GM19372 (cell line): ENCODE measurements at regions not wholly inside any gene's neighbourhood (a gene's known extent, or its start where the extent isn't known, plus 50 kb on each side); places are given as distances from the start of the nearest gene placed in this dataset.
"Not testable (repeated sequence)": the region's sequence is repeated elsewhere in the genome, so short reads cannot be mapped to it uniquely, and the experiment has no call there.

Source experiments
- ATAC-seq: cut with Tn5 transposase; IDR thresholded peaks from one replicate; pipeline ENCODE4 v1.9.1; 2021; ENCODE audit warnings: mild to moderate bottlenecking, low read depth, moderate library complexity; ENCODE audit not compliant: unreplicated experiment

DNA sequence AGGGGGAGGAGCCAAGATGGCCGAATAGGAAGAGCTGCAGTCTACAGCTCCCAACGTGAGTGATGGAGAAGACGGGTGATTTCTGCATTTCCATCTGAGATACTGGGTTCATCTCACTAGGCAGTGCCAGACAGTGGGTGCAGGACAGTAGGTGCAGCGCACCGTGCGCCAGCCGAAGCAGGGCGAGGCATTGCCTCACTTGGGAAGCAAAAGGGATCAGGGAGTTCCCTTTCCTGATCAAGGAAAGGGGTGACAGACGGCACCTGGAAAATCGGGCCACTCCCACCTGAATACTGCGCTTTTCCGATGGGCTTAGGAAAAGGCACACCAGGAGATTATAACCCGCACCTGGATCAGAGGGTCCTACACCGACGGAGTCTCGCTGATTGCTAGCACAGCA lies 121.1 kb upstream of the SESTD1 start:
- ATAC-seq: not testable (repeated sequence)

DNA sequence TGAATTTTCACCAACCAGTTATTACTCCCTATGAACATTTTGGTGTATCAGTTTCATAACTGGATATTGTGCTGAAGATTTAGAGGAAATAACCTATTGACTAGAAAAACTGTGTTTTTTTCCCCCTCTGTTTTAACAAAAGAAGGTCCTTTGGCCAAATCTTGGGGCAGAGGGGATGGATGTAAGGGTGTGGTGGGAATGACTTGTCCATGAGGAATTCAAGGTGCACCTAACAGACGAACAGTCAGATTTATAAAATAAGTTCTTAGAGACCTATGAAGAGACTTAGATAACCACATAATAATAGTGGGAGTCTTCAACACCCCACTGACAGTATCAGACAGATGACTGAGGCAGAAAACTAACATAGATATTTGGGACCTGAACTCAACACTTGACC lies 119.3 kb upstream of the SESTD1 start:
- ATAC-seq: no peak

DNA sequence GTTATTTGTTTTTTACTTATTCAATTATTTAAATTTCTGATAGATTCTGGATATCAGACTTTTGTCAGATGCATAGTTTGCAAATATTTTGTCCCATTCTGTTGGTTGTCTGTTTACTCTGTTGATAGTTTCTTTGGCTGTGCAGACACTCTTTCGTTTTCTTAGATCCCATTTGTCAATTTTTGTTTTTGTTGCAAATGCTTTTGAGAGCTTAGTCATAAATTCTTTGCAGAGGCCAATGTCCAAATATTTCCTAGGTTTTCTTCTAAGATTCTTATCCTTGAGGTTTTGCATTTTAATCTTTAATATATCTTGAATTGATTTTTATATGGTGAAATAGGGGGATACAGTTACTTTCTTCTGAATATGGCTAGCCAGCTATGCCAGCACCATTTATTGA lies 112.7 kb upstream of the SESTD1 start:
- ATAC-seq: no peak

DNA sequence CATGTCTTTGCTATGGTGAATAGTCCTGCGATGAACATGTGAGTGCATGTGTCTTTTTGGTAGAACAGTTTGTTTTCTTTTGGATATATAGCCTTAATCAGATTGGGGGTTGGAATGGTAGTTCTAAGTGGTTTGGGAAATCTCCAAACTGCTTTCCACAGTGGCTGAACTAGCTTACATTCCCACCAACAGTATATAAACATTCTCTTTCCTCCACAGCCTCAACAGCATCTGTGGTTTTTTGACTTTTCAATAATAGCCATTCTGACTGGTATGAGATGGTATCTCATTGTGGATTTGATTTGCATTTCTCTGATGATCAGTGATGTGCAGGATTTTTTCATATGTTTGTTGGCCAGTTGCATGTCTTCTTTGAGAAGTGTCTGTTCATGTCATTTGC lies 112.2 kb upstream of the SESTD1 start:
- no peak for ATAC-seq

DNA sequence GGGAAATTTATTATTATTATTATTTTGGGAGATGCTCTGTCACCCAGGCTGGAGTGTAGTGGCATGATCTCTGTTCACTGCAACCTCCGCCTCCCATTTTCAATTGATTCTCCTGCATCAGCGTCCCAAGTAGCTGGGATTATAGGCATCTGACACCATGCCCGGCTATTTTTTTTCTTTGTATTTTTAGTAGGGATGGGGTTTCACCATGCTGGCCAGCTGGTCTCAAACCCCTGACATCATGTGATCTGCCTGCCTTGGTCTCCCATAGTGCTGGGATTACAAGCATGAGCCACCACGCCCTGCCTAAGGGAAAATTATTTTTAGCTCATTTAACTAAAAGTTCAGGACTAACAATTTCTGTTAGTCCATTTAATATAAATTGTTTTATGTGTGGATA lies 109.2 kb upstream of the SESTD1 start:
- no peak for ATAC-seq

DNA sequence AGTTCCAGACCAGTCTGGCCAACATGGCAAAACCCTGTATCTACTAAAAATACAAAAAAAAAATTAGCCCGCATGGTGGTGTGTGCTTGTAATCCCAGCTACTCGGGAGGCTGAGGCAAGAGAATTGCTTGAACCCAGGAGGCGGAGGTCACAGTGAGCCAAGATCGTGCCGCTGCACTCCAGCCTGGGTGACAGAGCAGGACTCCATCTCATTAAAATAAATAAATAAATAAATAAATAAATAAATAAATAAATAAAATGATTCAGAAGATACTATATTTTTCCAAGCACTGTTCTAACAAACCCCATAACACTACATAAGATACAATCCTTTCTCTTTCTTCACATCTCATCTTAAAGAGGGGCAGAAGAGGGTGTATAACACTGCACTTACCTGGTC lies 100.9 kb upstream of the SESTD1 start:
- not testable (repeated sequence) for ATAC-seq

DNA sequence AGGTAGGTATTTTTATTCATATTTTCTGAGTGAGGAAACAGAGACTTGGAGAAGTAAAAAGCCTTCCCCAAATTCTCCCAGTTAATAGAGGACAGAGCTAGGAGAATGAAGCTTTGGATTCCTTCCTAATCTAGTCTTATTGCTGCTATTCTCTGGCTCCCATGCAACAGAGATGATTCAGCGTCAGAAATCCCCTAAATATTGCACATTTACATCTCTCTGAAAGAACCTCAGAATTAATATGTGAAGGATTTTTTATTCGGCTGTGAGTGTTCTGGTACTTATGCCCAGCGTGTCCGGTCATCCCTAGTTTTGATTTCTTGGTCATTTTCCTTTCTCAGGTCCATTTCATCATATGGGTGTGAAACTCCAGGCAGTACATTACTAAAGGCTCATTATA lies 91.2 kb upstream of the SESTD1 start:
- ATAC-seq: no peak

DNA sequence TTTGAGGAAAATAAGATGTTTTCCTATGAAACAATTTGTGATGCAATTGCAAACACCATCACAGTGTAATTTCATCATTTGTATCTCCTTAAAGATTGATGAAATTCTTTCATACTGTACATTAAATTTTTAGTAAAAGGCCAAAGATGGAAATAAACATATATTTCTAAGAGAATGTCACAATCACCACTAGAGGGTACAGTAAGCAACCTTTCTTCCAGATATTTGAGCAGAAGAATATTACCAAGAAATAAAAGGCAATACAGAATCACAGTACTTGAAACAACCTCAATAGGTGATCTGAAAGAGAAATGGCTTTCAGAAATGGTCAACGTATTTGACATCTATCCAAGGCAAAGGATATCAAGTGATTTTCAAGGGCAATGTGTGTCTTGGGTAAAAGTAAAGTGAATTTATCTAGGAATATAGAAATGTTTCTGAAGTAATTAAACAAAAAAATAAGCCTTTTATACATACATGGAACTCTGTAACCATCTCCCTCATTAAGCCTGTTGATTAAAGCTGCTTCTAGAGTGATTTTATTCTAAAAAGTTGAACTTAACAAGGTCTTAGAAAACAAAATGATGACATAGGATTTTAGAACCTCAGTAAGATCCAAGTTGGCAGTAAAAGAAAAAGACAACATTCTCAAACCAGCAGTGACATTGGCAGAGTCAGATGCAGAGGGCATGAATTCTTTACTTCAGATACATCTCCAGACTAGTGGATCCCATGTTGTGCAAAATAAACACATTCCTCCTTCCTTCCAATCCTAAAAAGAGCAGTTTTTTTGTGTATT lies 90.3 kb upstream of the SESTD1 start:
- no peak for ATAC-seq

DNA sequence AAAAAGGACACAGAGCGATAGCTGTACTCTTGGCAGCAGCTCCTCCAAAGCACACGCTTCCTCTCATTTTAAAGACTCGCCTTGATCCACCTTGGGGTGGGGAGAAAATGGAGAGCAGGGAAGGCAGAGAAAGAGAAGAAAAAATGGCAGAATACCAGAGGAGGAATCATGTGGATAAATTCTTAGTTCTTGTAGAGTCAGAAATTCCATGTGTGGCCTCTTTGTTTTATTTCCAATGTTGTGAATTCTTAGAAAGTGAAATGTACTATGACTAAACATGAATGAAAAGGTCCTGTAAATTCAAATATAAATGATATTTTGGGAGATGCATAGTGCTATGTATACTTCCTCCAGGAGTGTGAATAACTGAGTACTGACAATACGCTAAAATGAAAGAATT lies 89.7 kb upstream of the SESTD1 start:
- no peak for ATAC-seq

DNA sequence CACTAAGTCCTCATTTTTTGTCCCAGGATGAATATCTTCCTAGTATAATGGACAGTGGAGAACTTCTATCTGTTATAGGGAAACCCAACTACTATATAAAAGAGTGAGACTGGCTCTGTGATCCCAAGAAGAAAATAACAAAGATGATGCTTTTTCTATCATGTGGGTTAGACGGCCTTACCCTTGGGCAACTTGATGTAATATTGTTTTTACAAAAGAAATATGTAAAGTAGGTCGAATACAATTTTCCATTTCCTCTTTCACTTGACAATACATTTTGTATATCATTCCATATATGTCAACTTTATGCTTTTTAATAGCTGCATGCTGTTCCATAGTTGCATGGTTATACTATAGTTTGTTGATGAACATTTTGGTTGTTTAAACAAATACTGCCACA lies 87.5 kb upstream of the SESTD1 start:
- no peak for ATAC-seq

DNA sequence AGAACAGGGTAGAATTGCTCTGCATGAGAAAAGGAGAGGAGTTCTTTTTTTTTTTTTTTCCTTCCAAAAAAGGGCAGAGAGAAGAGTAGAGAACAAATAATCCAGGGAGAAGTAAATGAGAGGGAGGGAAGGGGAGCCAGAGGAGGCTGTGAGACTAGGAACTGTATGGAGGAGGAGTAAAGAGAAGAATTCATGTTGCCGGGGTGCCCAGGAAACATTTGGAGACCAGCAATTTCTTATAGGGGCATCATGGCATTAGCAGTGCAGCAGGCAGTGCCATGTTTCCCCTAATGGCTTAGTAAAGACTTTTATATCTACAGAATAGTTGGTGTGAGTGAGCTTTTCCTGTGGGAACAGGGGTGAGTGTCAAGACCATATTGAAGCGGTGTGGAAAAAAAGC lies 86.4 kb upstream of the SESTD1 start:
- ATAC-seq: no peak

DNA sequence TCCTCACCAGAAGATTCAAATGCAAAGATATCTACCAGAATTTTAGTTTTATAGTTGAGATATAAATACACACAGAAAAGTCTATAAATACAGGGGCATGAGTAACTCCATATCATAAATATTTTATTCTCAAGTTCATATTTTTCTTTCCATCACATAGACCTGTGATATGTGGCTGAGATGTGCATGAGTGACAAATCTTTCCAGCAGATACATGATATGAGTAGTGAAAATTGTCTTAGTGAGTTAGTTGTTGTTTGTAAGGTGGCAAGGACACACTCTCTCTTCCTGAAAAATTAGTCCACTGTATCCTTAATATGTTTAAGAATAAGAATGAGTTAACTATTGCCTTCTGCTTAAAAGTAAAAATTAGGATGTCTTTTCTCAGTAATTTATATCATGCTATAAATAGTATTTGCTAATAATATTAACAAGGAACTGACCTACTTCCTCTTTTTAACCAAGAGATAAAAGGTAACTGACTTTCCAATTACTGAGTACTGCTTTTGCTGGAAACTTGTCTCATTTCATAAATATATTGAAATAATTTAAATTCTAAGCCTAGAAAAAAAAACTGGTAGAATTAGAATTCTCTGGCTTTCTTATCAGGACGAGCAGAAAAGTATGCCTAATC lies 85.2 kb upstream of the SESTD1 start:
- peak; percentile 51 for ATAC-seq

DNA sequence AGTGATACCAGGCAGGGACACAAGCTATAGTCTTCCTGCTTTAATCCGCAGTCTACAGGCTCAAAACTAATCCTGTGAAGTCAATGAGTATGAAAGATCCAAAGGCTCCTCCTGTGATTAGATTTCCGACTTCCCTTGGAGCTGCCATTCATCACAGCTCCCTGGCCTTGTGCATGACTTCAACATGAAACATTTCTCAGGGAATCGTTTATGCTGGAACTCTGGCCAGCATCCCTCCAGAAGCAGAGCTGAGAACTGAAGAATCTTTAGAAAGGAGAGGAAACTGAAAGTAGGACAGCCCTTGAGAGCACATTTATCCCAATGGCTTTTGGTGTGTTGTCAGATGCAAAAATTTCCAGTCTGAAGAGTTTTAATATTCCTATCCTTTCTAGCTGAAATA lies 84.3 kb upstream of the SESTD1 start:
- ATAC-seq: no peak

DNA sequence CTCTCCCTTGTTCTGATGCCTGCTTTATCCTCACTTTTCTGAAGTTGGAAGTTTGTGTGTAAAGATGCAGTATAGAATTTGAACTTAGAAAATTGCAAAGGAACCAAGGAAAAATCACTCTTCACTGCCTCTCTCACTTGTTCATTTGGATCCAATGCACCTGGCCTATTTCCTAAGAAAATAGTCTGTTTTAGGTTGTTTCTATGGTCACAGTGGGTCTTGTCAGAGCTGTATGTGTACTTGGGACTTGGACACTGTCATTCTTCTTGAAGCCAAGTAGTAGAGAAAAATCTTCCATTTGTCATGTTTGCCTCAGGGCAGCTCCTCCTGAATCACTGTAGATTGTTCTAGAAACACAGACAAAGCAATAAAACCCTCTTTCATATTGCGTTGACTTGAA lies 80.3 kb upstream of the SESTD1 start:
- no peak for ATAC-seq

DNA sequence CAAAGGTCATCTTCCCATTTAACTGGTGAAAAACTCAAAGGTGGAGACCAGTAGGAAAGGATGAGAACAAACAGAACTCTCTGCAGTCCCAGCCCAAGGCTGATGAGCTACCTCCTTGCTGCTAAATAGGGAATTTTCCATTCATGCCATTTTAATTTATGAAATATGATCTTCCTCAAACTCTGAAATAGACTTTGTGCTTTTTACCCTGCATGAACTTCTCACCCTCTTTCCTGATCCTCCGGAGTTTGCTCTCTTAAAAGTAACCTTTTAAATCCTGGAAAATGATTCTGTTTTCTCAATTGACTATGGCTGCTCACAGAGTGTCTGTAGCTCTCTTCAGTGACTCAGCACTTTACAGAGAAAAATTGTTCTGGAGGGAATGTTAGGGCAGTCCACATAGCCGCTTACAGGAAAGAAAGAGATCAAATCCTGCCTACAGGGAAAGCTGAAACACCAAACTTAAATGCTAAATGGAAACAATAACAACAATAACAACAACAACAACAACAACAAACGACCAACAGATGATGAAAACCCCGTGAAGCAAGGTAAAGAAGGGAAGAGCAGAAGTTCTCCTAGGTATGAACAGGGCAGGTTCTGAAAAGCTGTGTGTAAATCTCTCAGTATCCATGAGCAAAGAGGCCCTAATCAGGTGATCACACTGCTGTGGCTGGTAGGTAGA lies 79.8 kb upstream of the SESTD1 start:
- ATAC-seq: no peak

DNA sequence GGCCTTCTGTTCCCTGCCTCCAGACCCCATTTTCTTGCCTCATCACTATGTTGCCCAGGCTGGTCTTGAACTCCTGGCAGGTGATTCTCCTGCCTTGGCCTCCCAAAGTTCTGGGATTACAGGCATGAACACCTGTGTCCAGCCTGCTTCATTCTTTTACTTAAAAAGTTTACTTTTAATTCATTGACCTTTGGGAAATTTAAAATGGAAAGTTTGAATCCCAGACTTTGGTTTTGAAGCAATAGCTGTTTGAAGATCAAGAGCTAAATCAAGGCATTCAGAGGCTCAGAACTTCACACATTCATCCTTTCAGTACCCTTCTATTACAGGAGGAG lies 79.3 kb upstream of the SESTD1 start:
- no peak for ATAC-seq

DNA sequence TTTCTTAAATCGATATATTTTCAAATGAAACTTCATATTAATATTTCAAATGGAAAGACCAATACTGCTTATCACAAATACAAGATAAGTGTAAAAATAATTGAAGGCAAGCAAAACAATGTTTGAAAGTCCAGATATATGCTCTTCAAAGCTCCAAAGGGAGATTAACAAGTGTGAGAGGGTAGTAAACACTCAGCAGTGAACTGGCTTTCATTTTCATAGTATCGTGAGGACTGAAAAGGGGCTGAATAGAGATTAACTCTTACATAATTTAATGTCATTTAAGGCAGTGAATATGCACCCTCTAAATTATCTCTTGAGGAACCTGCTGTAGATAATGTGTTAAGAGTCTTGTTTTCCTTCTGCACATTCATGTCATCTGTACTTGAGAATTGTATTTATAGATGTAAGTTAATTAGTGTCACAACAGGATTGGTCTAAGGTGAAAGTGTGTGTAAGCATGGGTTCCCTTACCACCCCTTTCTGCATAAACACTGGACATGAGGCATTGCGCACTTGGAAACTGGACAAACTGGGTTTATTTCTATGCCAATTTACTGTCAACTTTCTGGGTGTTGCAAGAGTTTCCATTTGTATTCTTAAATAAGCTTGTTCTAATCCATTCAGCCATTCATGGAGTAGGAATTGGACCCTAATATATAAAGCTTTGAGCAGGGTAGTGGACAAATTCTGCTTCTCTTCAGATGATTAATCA lies 76.7 kb upstream of the SESTD1 start:
- no peak for ATAC-seq

DNA sequence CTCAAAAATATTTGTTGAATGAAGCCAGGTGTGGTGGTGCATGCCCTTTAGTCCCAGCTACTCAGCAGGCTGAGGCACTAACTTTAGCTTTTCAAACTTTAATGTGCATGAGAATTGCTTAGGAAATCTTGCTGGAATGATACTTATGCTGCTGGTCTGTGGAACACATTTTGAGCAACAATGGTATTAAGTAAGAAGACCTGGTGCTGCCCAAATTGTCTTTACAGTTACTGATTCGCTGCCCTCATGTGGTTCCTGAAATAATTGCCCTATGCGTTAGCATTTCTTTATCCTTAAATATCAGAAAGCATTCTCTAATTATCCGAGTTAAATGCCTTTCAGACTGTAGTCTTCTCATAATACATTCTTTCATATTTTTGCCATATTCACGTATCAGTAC lies 76.0 kb upstream of the SESTD1 start:
- no peak for ATAC-seq

DNA sequence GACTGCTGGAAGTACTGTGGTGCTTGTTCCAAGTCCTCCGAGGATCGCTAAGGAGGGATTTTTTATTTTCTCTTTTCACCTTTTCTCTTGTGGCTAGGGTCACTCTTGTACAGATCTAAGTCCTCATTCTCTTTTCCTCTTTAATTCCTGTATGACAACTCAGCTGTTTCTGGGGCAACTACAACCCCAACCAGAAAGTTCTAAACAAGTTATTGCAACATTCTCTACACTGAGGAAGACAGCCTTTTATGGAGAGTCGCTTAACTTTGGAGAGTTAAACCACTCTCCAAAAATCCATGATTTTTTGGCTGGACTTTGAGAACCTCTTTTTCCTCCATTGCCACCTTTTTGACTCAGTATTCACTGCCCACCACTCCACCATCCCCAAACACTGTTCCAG lies 74.0 kb upstream of the SESTD1 start:
- no peak for ATAC-seq

DNA sequence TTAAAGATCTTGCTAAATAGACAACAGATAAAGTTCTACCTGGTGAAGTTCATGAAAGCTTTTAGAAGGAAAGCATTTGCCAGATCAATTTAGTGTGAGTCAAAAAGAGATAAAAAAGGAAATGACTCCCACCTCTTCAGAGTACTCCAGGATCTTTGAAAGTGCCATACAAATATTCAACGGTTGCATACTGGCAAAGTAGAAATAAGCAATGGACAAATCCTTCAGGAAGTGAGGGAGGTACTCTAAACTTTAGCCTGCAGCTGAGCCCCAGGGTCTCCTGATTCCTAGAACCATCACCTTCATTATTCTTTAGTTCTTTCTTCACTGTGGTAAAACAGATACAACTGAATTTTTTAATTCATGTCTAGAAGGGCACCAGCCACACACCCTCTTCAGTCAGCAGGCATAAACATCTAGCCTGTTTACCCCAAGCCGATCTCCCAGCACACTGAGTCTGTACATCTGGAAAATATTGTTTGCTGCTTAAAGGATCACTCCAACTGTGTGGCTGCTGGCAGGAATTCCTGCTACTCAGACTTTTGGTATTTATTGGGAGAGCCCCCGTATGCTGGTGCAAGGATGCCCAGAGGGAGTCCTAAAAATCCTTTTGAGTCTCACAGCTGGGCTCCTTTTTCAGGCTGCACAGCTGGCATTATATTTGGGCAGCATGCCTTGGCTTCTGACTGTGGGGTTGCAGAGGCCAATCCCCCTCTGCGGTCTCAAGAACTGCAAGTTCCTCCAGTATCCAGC lies 72.3 kb upstream of the SESTD1 start:
- ATAC-seq: no peak

DNA sequence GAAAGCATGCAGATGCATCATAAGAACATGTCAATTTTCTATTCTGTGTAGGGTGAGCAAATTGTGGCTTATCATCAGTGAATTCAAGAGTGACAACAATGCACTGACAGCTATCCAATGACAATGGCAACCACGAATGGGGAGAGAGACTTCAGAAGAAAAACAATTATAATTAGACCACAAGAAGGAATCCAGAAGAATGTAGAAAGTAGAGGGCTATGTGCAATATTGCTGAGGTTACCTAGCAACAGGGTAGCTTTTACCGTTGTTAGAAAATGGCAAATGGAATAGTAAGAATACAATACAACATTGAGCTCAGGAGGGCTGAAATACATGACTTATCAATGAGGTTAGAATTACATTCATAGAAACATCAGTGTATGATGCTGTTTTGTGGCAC lies 71.1 kb upstream of the SESTD1 start:
- no peak for ATAC-seq
